Adrenal gland (tissue), 9 donors: ENCODE measurements at regions not wholly inside any gene's neighbourhood (a gene's known extent, or its start where the extent isn't known, plus 50 kb on each side); places are given as distances from the start of the nearest gene placed in this dataset.

Source experiments
- DNase-seq, 7 donors: peaks; one replicate each; pipeline ENCODE4 v3.0.0-alpha.2; 2019 to 2020
- H3K27ac ChIP-seq, 5 donors: fragments of 200-600 bp; sonication (generic) in 4 of 5; 1 replicate in 3 of 5; 2 replicates in 2 of 5; pipeline versions ENCODE4 v1.5.1 to v1.8.0; 2016 to 2020; ENCODE audit warnings: mild to moderate bottlenecking in 1 of 5
- H3K27me3 ChIP-seq: fragments of 200-600 bp; 2 replicates; pipeline ENCODE4 v1.8.0; 2021
- H3K36me3 ChIP-seq, 2 donors: fragments of 200-600 bp; replicated peaks in 1 of 2; 1 replicate in 1 of 2; 2 replicates in 1 of 2; pipeline versions ENCODE4 v1.5.1 to v1.8.0; 2018 to 2022
- H3K4me1 ChIP-seq, 2 donors: fragments of 200-600 bp; replicated peaks in 1 of 2; 1 replicate in 1 of 2; 2 replicates in 1 of 2; pipeline versions ENCODE4 v1.5.1 to v1.8.0; 2018 to 2021
- H3K4me3 ChIP-seq, 4 donors: fragments of 200-600 bp; sonication (generic) in 3 of 4; one replicate each; pipeline ENCODE4 v1.5.1; 2016 to 2018
- H3K9me3 ChIP-seq, 3 donors: fragments of 200-600 bp; sonication (generic) in 1 of 3; replicated peaks in 1 of 3; 1 replicate in 2 of 3; 2 replicates in 1 of 3; pipeline versions ENCODE4 v1.5.1 to v1.8.0; 2016 to 2021
- CTCF ChIP-seq, 6 experiments: fragments of 450-650 bp in 4 of 6; fragments of 200-600 bp in 2 of 6; sonication (generic) in 1 of 6; IDR thresholded peaks; 1 replicate in 5 of 6; 2 replicates in 1 of 6; pipeline versions ENCODE4 v1.5.1 to v1.8.0; 2016 to 2021; ENCODE audit warnings: antibody characterized with exemption in 6 of 6, mild to moderate bottlenecking in 2 of 6, moderate library complexity in 1 of 6
- POLR2A ChIP-seq, 2 donors: fragments of 450-650 bp; IDR thresholded peaks; one replicate each; pipeline ENCODE4 v1.6.1; 2017; ENCODE audit warnings: antibody characterized with exemption in 2 of 2, mild to moderate bottlenecking in 2 of 2, moderate library complexity in 1 of 2
- WGBS, 4 donors: extraction: QIAGEN DNeasy Blood & Tissue Kit in 2 of 4; methylation state at CpG; one replicate each; pipeline versions ENCODE4 v1.1.5 to v1.1.7; 2013 to 2017; 5-methylcytosine and 5-hydroxymethylcytosine counted together
- intact Hi-C, 2 donors: fragments of 100-400 bp; cut with DNase I; formaldehyde crosslinking; loops; one replicate each; pipeline versions ENCODE4 v1.14.1 to v1.15.0; 2022 to 2023
- donor health status: healthy with polysubstance abuse.
- donor health status: Bipolar disorder and iron deficiency.
- donor health status: DM: yes; HTN: yes; CAD: no.
- donor health status: DM: no; HTN: no; CAD: no.
- donor health status: DM: no; HTN: no; CAD: no.

- TF ChIP-seq CTCF (IDR thresholded peaks at IDR 0.05) (no peak), POLR2A (IDR thresholded peaks at IDR 0.05) (no peak)
- no peak overlapping the region for H3K4me3 ChIP-seq
- H3K4me1 ChIP-seq = no peaks in the 10 kb centered on the region
- no peaks in the 10 kb centered on the region for H3K27me3 ChIP-seq
- intact Hi-C loops = no loop called here
- H3K36me3 ChIP-seq = no peaks in the 10 kb centered on the region
- WGBS, 4 donors = 47 to 60% (median 55%) methylated on average over 2 of the region's 2 CpGs
- no peaks in the 10 kb centered on the region for H3K9me3 ChIP-seq
- H3K27ac ChIP-seq = no peak overlapping the region
- DNase-seq = no peak
Measured at GRCh38 chr16:62383941-62384340, 347.7 kb upstream of the CDH8 start.

GRCh38 chr16:62370445-62370844 lies 334.2 kb upstream of the CDH8 start:
- TF ChIP-seq CTCF (IDR thresholded peaks at IDR 0.05) (no peak), POLR2A (IDR thresholded peaks at IDR 0.05) (no peak)
- H3K36me3 ChIP-seq = no peaks in the 10 kb centered on the region

GRCh38 chr16:62363501-62363900 lies 327.3 kb upstream of the CDH8 start:
- no peak overlapping the region for H3K4me3 ChIP-seq
- WGBS, 4 donors = 58 to 92% (median 81%) methylated on average over 2 of the region's 2 CpGs
- no peaks in the 10 kb centered on the region for H3K4me1 ChIP-seq
- H3K9me3 ChIP-seq = no peaks in the 10 kb centered on the region
- no peak for DNase-seq
- intact Hi-C loops = no loop called here
- H3K36me3 ChIP-seq = no peaks in the 10 kb centered on the region
- no peak for TF ChIP-seq POLR2A (IDR thresholded peaks at IDR 0.05)
- TF ChIP-seq CTCF (IDR thresholded peaks at IDR 0.05) = peak in 1 of 6 experiments; percentile 7
- no peaks in the 10 kb centered on the region for H3K27me3 ChIP-seq
- H3K27ac ChIP-seq = no peak overlapping the region

More at GRCh38 chr16:62370445-62370844, 334.2 kb upstream of the CDH8 start:
- WGBS, 4 donors = 71 to 84% (median 79%) methylated on average over 3 of the region's 3 CpGs
- H3K27ac ChIP-seq = no peak overlapping the region
- no peaks in the 10 kb centered on the region for H3K27me3 ChIP-seq
- intact Hi-C loops = no loop called here
- no peak overlapping the region for H3K4me3 ChIP-seq
- DNase-seq = no peak
- H3K9me3 ChIP-seq = no peaks in the 10 kb centered on the region
- no peaks in the 10 kb centered on the region for H3K4me1 ChIP-seq

- no peaks in the 10 kb centered on the region for H3K4me1 ChIP-seq
- WGBS, 4 donors = 92 to 94% (median 93%) methylated on average over 2 of the region's 2 CpGs
- no peaks in the 10 kb centered on the region for H3K9me3 ChIP-seq
- no peaks in the 10 kb centered on the region for H3K36me3 ChIP-seq
- H3K27me3 ChIP-seq = no peaks in the 10 kb centered on the region
- intact Hi-C loops = no loop called here
- no peak for TF ChIP-seq POLR2A (IDR thresholded peaks at IDR 0.05)
- TF ChIP-seq CTCF (IDR thresholded peaks at IDR 0.05) = no peak
- DNase-seq = no peak
- no peak overlapping the region for H3K27ac ChIP-seq
- H3K4me3 ChIP-seq = no peak overlapping the region
Measured at GRCh38 chr16:62353355-62353754, 317.1 kb upstream of the CDH8 start.
